Endothelial cell of umbilical vein (primary cell): ENCODE measurements at regions not wholly inside any gene's neighbourhood (a gene's known extent, or its start where the extent isn't known, plus 50 kb on each side); places are given as distances from the start of the nearest gene placed in this dataset.

Experiments used
- BruUV-seq: library from RNA; stranded (reverse); fragments of 400-500 nt; replicated peaks from 2 replicates; lab custom pipeline; 2021; lab: Mats Ljungman, UMichigan
- CTCF ChIA-PET: fragments of 300-600, 350-600 bp; sonication (Branson Sonifier 250); formaldehyde crosslinking; loops from one replicate; lab custom pipeline; 2021; ENCODE audit warnings: antibody characterized with exemption, inconsistent platforms; lab: Charles Lee
- POLR2A ChIA-PET: fragments of 300-600, 350-600 bp; sonication (Branson Sonifier 250); formaldehyde crosslinking; loops from one replicate; lab custom pipeline; 2021; ENCODE audit warnings: antibody characterized with exemption, inconsistent platforms; lab: Charles Lee
- DNase-seq: peaks from one replicate; pipeline ENCODE4 v3.0.0-alpha.2; 2011; ENCODE audit warnings: low read depth, low spot score
- FAIRE-seq: peaks from 2 replicates; lab custom pipeline; 2011; peaks lifted over from hg19 to GRCh38; lab: Jason Lieb, UNC
- H2AFZ ChIP-seq: 2 replicates; pipeline ENCODE4 v1.6.0; 2012; ENCODE audit warnings: low read depth, low read length, control low read depth, inconsistent platforms
- H3K27ac ChIP-seq: 2 replicates; pipeline ENCODE4 v1.5.1; 2011; ENCODE audit warnings: low read depth, mild to moderate bottlenecking, control low read depth, low read length, moderate library complexity; ENCODE audit not compliant: insufficient read depth
- H3K27me3 ChIP-seq, 2 experiments: 2 replicates each; pipeline versions ENCODE4 v1.6.0 to v1.6.1; 2011; ENCODE audit warnings: low read length in 2 of 2, mixed read lengths in 1 of 2; ENCODE audit not compliant: control insufficient read depth in 2 of 2, insufficient read depth in 2 of 2
- H3K36me3 ChIP-seq, 2 experiments: 2 replicates in 1 of 2; 3 replicates in 1 of 2; pipeline ENCODE4 v1.5.1; 2011; ENCODE audit warnings: low read length in 2 of 2, mild to moderate bottlenecking in 1 of 2, moderate library complexity in 1 of 2; ENCODE audit not compliant: control insufficient read depth in 2 of 2, insufficient read depth in 2 of 2; ENCODE audit errors: extremely low read depth in 1 of 2
- H3K4me1 ChIP-seq: 3 replicates; pipeline ENCODE4 v1.5.1; 2011; ENCODE audit warnings: mild to moderate bottlenecking, low read length; ENCODE audit not compliant: control insufficient read depth, insufficient read depth; ENCODE audit errors: extremely low read depth
- H3K4me2 ChIP-seq: 2 replicates; pipeline ENCODE4 v1.6.1; 2011; ENCODE audit warnings: low read length, control low read depth, mixed read lengths; ENCODE audit not compliant: insufficient read depth
- H3K4me3 ChIP-seq, 3 experiments: fragments of 200-600 bp in 1 of 3; sonication (generic), shearing (Covaris generic) in 1 of 3; replicated peaks in 1 of 3; 2 replicates each; pipeline ENCODE4 v1.5.1; 2011 to 2016; ENCODE audit warnings: control low read depth in 3 of 3, low read length in 3 of 3, mild to moderate bottlenecking in 2 of 3, inconsistent platforms in 1 of 3, low read depth in 1 of 3, moderate library complexity in 1 of 3; ENCODE audit not compliant: insufficient read depth in 1 of 3
- H3K79me2 ChIP-seq: 2 replicates; pipeline ENCODE4 v1.6.0; 2012; ENCODE audit warnings: low read length, inconsistent platforms; ENCODE audit not compliant: control insufficient read depth, insufficient read depth
- H3K9ac ChIP-seq: replicated peaks from 2 replicates; pipeline ENCODE3; 2011; ENCODE audit warnings: low read length, control low read depth; ENCODE audit not compliant: insufficient read depth; ENCODE audit errors: extremely low read depth
- H3K9me1 ChIP-seq: replicated peaks from 3 replicates; pipeline ENCODE4 v1.6.0; 2011; ENCODE audit warnings: mild to moderate bottlenecking, low read length; ENCODE audit not compliant: control insufficient read depth, insufficient read depth; ENCODE audit errors: extremely low read depth
- H3K9me3 ChIP-seq: replicated peaks from 2 replicates; pipeline ENCODE4 v1.5.1; 2012; ENCODE audit warnings: low read length, inconsistent platforms; ENCODE audit not compliant: control insufficient read depth, insufficient read depth
- H4K20me1 ChIP-seq: replicated peaks from 2 replicates; pipeline ENCODE3; 2011; ENCODE audit warnings: mild to moderate bottlenecking, low read length; ENCODE audit not compliant: control insufficient read depth, insufficient read depth; ENCODE audit errors: extremely low read depth
- EZH2 ChIP-seq: IDR thresholded peaks from 2 replicates; pipeline ENCODE4 v1.6.1; 2012; ENCODE audit warnings: borderline replicate concordance, low read depth, mild to moderate bottlenecking, moderate library complexity, low read length, inconsistent platforms; ENCODE audit not compliant: severe bottlenecking
- FOS ChIP-seq: IDR thresholded peaks from 2 replicates; pipeline ENCODE4 v1.6.1; 2011; ENCODE audit warnings: mild to moderate bottlenecking, low read length, moderate library complexity, borderline replicate concordance; ENCODE audit not compliant: insufficient read depth
- GATA2 ChIP-seq: IDR thresholded peaks from 2 replicates; pipeline ENCODE4 v1.7.0; 2011; ENCODE audit warnings: low read depth, mild to moderate bottlenecking, moderate library complexity, mixed read lengths, low read length; ENCODE audit not compliant: insufficient read length, insufficient read depth
- JUN ChIP-seq: IDR thresholded peaks from 2 replicates; pipeline ENCODE4 v1.6.1; 2011; ENCODE audit warnings: borderline replicate concordance, low read depth; ENCODE audit not compliant: insufficient read length, insufficient read depth
- MAX ChIP-seq: IDR thresholded peaks from 2 replicates; pipeline ENCODE4 v1.6.1; 2011; ENCODE audit not compliant: insufficient read depth, insufficient read length
- MYC ChIP-seq: IDR thresholded peaks from one replicate; pipeline ENCODE4 v1.6.1; 2011; ENCODE audit warnings: mild to moderate bottlenecking, low read depth, low read length
- POLR2AphosphoS5 ChIP-seq: IDR thresholded peaks from 2 replicates; pipeline ENCODE4 v1.6.1; 2012; ENCODE audit warnings: low read depth, mild to moderate bottlenecking, control low read depth, low read length, moderate library complexity; ENCODE audit not compliant: insufficient read depth
- dilution Hi-C: fragments of 300-500 bp; cut with MboI; formaldehyde crosslinking; loops from one replicate; pipeline ENCODE4 v1.15.0; 2019; ENCODE audit warnings: low sequenced_read_pairs; ENCODE audit not compliant: extremely low pct_ligation_motif_present
- intact Hi-C: fragments of 100-400 bp; cut with micrococcal nuclease; formaldehyde crosslinking; loops from one replicate; pipeline ENCODE4 v1.10.0; 2022

DNA sequence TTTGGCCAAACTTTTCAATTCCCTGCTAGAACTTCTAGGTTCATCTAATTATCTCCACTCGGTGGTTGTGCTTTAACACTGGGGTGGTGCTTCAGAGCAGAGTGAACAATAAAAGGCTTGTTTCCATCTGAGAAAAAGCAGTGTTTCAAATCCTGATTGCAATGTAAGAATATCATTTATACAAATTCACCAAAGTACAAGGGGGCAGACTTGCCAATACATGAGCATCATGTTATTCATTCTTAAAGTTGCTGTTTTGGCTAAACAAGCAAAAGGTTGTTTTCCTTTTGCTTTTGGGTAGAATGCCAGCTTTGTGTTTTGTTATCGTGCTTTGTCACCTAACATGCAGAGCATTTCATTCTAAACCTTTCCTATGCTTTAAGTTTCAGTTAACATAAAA is 78.5 kb upstream of the UBAC2 start:
- no peak for TF ChIP-seq POLR2AphosphoS5
- no peak for TF ChIP-seq MAX
- TF ChIP-seq JUN, result no peak
- no peak for TF ChIP-seq MYC
- no peak for TF ChIP-seq EZH2
- no peak for TF ChIP-seq GATA2
- TF ChIP-seq FOS, result no peak
- BruUV-seq, result no TSS peak
- Histone ChIP-seq H3K9me3 (no peaks in the 10 kb centered on the region), H3K27me3 (no peaks in the 10 kb centered on the region), H3K4me1 (peaks cover 10% of the 10 kb centered on the region), H3K9ac (no peak overlapping the region), H3K79me2 (no peaks in the 10 kb centered on the region), H3K36me3 (no peaks in the 10 kb centered on the region), H3K27ac (no peak overlapping the region), H2AFZ (no peak overlapping the region), H3K9me1 (no peaks in the 10 kb centered on the region), H3K4me2 (no peak overlapping the region), H4K20me1 (no peaks in the 10 kb centered on the region), H3K4me3 (no peak overlapping the region)
- DNase-seq (no peak), FAIRE-seq (no peak)
- ChIA-PET CTCF (no interaction called here), POLR2A (no interaction called here)
- intact Hi-C loops, result no loop called here
- dilution Hi-C loops, result no loop called here
